Calu3 (cell line): ENCODE measurements at regions not wholly inside any gene's neighbourhood (a gene's known extent, or its start where the extent isn't known, plus 50 kb on each side); places are given as distances from the start of the nearest gene placed in this dataset.

ENCODE experiments used
- BruUV-seq: library from RNA; stranded (reverse); fragments of 400-500 nt; replicated peaks from 2 replicates; lab custom pipeline; 2021; lab: Mats Ljungman, UMichigan
- CTCF ChIA-PET: fragments of 300-600 bp; sonication (Branson Sonifier 250); formaldehyde crosslinking; loops from one replicate; lab custom pipeline; 2022; ENCODE audit warnings: antibody characterized with exemption; lab: Charles Lee
- DNase-seq: peaks from one replicate; pipeline ENCODE4 v3.0.0; 2022
- H3K27ac Mint-ChIP-seq: one replicate; pipeline ENCODE4 v1.8.0; 2022; ENCODE audit warnings: mixed read lengths; ENCODE audit not compliant: unreplicated experiment
- H3K27me3 Mint-ChIP-seq: one replicate; pipeline ENCODE4 v1.8.0; 2022; ENCODE audit warnings: mixed read lengths; ENCODE audit not compliant: unreplicated experiment
- H3K36me3 Mint-ChIP-seq: one replicate; pipeline ENCODE4 v1.8.0; 2022; ENCODE audit warnings: mild to moderate bottlenecking, moderate library complexity, mixed read lengths; ENCODE audit not compliant: insufficient read depth, unreplicated experiment
- H3K4me1 Mint-ChIP-seq: one replicate; pipeline ENCODE4 v1.8.0; 2022; ENCODE audit warnings: mild to moderate bottlenecking, low read depth, mixed read lengths; ENCODE audit not compliant: unreplicated experiment
- H3K4me3 Mint-ChIP-seq: one replicate; pipeline ENCODE4 v1.8.0; 2022; ENCODE audit warnings: mild to moderate bottlenecking, low read depth, moderate library complexity, mixed read lengths; ENCODE audit not compliant: unreplicated experiment
- H3K9me3 Mint-ChIP-seq: one replicate; pipeline ENCODE4 v1.8.0; 2022; ENCODE audit warnings: low read depth, mixed read lengths; ENCODE audit not compliant: unreplicated experiment
- CTCF ChIP-seq: fragments of 200-600 bp; IDR thresholded peaks from one replicate; pipeline ENCODE4 v1.8.0; 2022; ENCODE audit warnings: antibody characterized with exemption; ENCODE audit not compliant: unreplicated experiment
- intact Hi-C: fragments of 100-400 bp; cut with micrococcal nuclease; formaldehyde crosslinking; loops from one replicate; pipeline ENCODE4 v1.10.0; 2022; ENCODE audit not compliant: unreplicated experiment

DNA sequence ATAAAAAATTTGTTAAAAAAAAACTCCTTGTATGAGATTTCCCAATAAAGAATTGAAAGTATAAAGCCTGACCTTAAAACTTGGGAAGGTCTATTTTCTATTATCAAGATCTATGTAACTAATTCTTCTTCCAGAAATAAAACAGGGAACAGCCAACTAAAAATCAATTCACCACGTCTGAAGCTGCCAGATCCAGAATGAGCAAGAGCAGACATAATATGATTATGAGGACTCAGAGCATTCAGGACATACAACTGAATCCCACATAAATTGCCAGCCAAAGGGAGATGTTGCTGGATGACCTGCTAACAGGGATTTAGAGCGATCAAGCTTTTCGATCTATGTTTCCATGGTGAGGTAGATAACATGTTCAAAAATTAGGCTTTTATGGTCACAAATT, 1151.3 kb upstream of the CADM2 start:
- intact Hi-C loops: no loop called here
- H3K27ac Mint-ChIP-seq: no peak overlapping the region
- no peaks in the 10 kb centered on the region for H3K36me3 Mint-ChIP-seq
- no peaks in the 10 kb centered on the region for H3K27me3 Mint-ChIP-seq
- BruUV-seq: no TSS peak
- DNase-seq: no peak
- no peak overlapping the region for H3K4me3 Mint-ChIP-seq
- CTCF ChIA-PET: no interaction called here
- H3K9me3 Mint-ChIP-seq: peaks cover 2% of the 10 kb centered on the region
- TF ChIP-seq CTCF: no peak
- H3K4me1 Mint-ChIP-seq: no peaks in the 10 kb centered on the region

GRCh38 chr3:83813176-83813575, 1145.6 kb upstream of the CADM2 start:
- Mint-ChIP-seq H3K27me3 (no peaks in the 10 kb centered on the region), H3K27ac (no peak overlapping the region), H3K4me3 (no peak overlapping the region), H3K9me3 (peaks cover 2% of the 10 kb centered on the region), H3K4me1 (no peaks in the 10 kb centered on the region), H3K36me3 (no peaks in the 10 kb centered on the region)
- no peak for TF ChIP-seq CTCF
- no TSS peak for BruUV-seq
- no peak for DNase-seq
- CTCF ChIA-PET: no interaction called here
- intact Hi-C loops: no loop called here

DNA sequence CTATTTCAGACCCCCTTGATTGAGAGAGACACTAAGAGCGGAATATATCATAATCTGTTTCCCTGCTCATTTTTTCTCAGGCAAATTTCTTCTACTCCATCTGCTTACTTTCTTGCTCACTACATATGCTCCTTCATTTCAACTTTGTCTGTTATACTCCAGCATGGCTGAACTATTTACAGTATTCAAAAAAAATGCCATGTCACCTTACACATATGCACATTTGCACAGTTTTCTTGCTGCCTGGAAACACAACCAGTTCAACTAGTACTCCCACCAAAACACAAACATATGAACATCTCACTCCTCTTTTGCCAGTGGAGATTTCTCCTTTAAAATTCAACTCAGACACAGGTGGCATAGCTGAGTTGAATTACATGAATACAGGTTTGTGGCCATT, 1142.1 kb upstream of the CADM2 start:
- intact Hi-C loops: no loop called here
- H3K4me3 Mint-ChIP-seq: no peak overlapping the region
- no TSS peak for BruUV-seq
- peaks cover 2% of the 10 kb centered on the region for H3K9me3 Mint-ChIP-seq
- TF ChIP-seq CTCF: no peak
- no peaks in the 10 kb centered on the region for H3K36me3 Mint-ChIP-seq
- H3K27ac Mint-ChIP-seq: no peak overlapping the region
- H3K27me3 Mint-ChIP-seq: no peaks in the 10 kb centered on the region
- no peak for DNase-seq
- CTCF ChIA-PET: no interaction called here
- no peaks in the 10 kb centered on the region for H3K4me1 Mint-ChIP-seq

DNA sequence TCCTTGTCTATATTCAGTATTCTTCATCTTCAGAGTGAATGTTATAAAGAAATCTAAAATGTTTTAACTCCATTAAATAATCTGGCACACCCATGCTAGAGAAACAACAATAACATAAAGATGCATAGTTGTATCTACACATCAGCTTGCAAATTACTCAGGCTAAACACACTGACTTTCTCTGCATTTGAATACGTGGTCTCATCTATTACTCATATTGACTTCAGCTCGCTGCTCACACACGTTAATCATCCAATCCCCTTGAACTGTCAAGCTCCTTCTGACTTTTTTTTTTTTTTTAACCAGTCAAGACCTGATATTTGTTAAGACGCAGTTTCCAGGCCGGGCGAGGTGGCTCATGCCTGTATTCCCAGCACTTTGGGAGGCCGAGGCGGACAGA, 1137.3 kb upstream of the CADM2 start:
- no TSS peak for BruUV-seq

More for the DNA sequence above, 1137.3 kb upstream of the CADM2 start:
- CTCF ChIA-PET: no interaction called here
- Mint-ChIP-seq H3K27ac (no peak overlapping the region), H3K36me3 (no peaks in the 10 kb centered on the region), H3K27me3 (no peaks in the 10 kb centered on the region), H3K4me3 (no peak overlapping the region), H3K9me3 (no peaks in the 10 kb centered on the region), H3K4me1 (no peaks in the 10 kb centered on the region)
- no peak for DNase-seq
- TF ChIP-seq CTCF: no peak
- intact Hi-C loops: no loop called here
